ENCODE measurements at regions not wholly inside any gene's neighbourhood (a gene's known extent, or its start where the extent isn't known, plus 50 kb on each side); places are given as distances from the start of the nearest gene placed in this dataset.

GRCh38 chr6:145155873-145156782 is 579.2 kb downstream of the EPM2A start:
- TF ChIP-seq CTCF (IDR thresholded peaks at IDR 0.05) (no peak), POLR2A (IDR thresholded peaks at IDR 0.05) (no peak)

All from suprapubic skin (tissue), 3 donors.